ENCODE measurements at regions not wholly inside any gene's neighbourhood (a gene's known extent, or its start where the extent isn't known, plus 50 kb on each side); places are given as distances from the start of the nearest gene placed in this dataset.

GRCh38 chr16:52834736-52835465 is 217.8 kb downstream of the CHD9NB start:
- RAD21 ChIA-PET (ENCODE audit: unreplicated experiment) = no interaction called here
- ATAC-seq (no peak), FAIRE-seq (no peak), DNase-seq (ENCODE audit: low read depth, low spot score) (no peak)
- Histone ChIP-seq H3K4me3 (no peak overlapping the region), H3K4me1 (ENCODE audit: control insufficient read depth, insufficient read depth, low read length) (no peaks in the 10 kb centered on the region), H3K9ac (ENCODE audit: control insufficient read depth, insufficient read depth, low read length) (no peak overlapping the region), H3K4me2 (ENCODE audit: control insufficient read depth, insufficient read depth) (no peak overlapping the region), H2AFZ (ENCODE audit: control insufficient read depth, low read depth, low read length) (no peak overlapping the region), H3K27ac (ENCODE audit: control insufficient read depth, insufficient read depth) (no peak overlapping the region), H3K79me2 (ENCODE audit: control insufficient read depth, insufficient read depth, low read length) (no peaks in the 10 kb centered on the region), H3K27me3 (replicated peaks in 1 of 2; ENCODE audit: control insufficient read depth in 2 of 2, insufficient read depth in 2 of 2, low read length in 1 of 2) (no peaks in the 10 kb centered on the region), H3K36me3 (ENCODE audit: control insufficient read depth in 2 of 2, insufficient read depth in 2 of 2, low read length in 1 of 2) (no peaks in the 10 kb centered on the region), H4K20me1 (ENCODE audit: control insufficient read depth, insufficient read depth) (no peaks in the 10 kb centered on the region), H3K9me3 (replicated peaks; ENCODE audit: control insufficient read depth, insufficient read depth, low read length) (no peaks in the 10 kb centered on the region)
- no TSS peak for BruUV-seq (replicated peaks)
- TF ChIP-seq CUX1 (IDR thresholded peaks at IDR 0.05; ENCODE audit: insufficient replicate concordance, low read depth, low read length) (no peak), CEBPZ (IDR thresholded peaks at IDR 0.05; ENCODE audit: low read depth, low read length) (no peak), ZNF274 (IDR thresholded peaks at IDR 0.05; ENCODE audit: insufficient read depth, insufficient read length) (no peak)
- 34% methylated on average over 5 of the region's 5 CpGs for WGBS (ENCODE audit: insufficient coverage, insufficient replicate concordance, low lambda C conversion rate, missing lambda C conversion rate)
- in situ Hi-C loops (cut with MboI) (no loop called here), intact Hi-C loops (cut with micrococcal nuclease; ENCODE audit: unreplicated experiment) (no loop called here)
- CTCF ChIA-PET = interaction anchor here (1.3 kb wide), 1 partner anchor 188 kb away, joined by 3 read pairs; no protein-coding TSS in a partner anchor
- SMC1A ChIA-PET (ENCODE audit: uncharacterized antibody, unreplicated experiment) = no interaction called here
- POLR2A ChIA-PET = interaction anchor here (0.6 kb wide), 1 partner anchor 512 kb away, joined by 3 read pairs; no protein-coding TSS in a partner anchor

Measured in GM12878 (cell line).